Activated naive CD8-positive, alpha-beta T cell treated with anti-CD3 and anti-CD28 coated beads, Interleukin-2, amount 50 U/mL, for 24 hours (primary cell): ENCODE measurements at regions not wholly inside any gene's neighbourhood (a gene's known extent, or its start where the extent isn't known, plus 50 kb on each side); places are given as distances from the start of the nearest gene placed in this dataset.
"Not testable (repeated sequence)": the region's sequence is repeated elsewhere in the genome, so short reads cannot be mapped to it uniquely, and the experiment has no call there.

Source experiments
- ATAC-seq: fragments of 150-1000 bp; cut with Tn5 transposase; one replicate; pipeline ENCODE4 v1.10.0; 2021
- DNase-seq: peaks from one replicate; pipeline ENCODE4 v3.0.0; 2021
- H3K27ac Mint-ChIP-seq: one replicate; pipeline ENCODE4 v1.8.0; 2021; ENCODE audit warnings: mild to moderate bottlenecking, mixed read lengths
- H3K27me3 Mint-ChIP-seq: one replicate; pipeline ENCODE4 v1.8.0; 2021; ENCODE audit warnings: mixed read lengths
- H3K36me3 Mint-ChIP-seq: one replicate; pipeline ENCODE4 v1.8.0; 2021; ENCODE audit warnings: low read depth, mixed read lengths
- H3K4me1 Mint-ChIP-seq: one replicate; pipeline ENCODE4 v1.8.0; 2021; ENCODE audit warnings: mixed read lengths
- H3K4me3 Mint-ChIP-seq: one replicate; pipeline ENCODE4 v1.8.0; 2021; ENCODE audit warnings: mild to moderate bottlenecking, moderate library complexity, mixed read lengths
- H3K9me3 Mint-ChIP-seq: one replicate; pipeline ENCODE4 v1.8.0; 2021; ENCODE audit warnings: mixed read lengths

- Mint-ChIP-seq H3K27ac (no peak overlapping the region), H3K4me1 (no peaks in the 10 kb centered on the region), H3K36me3 (no peaks in the 10 kb centered on the region), H3K9me3 (peaks cover 4% of the 10 kb centered on the region), H3K4me3 (no peak overlapping the region), H3K27me3 (no peaks in the 10 kb centered on the region)
- no peak for ATAC-seq
- DNase-seq, result no peak
These were observed 126.2 kb upstream of the EYA4 start for GRCh38 chr6:133114973-133115372.

- DNase-seq (no peak), ATAC-seq (no peak)
- no peaks in the 10 kb centered on the region for H3K4me1 Mint-ChIP-seq
- no peaks in the 10 kb centered on the region for H3K36me3 Mint-ChIP-seq
- no peak overlapping the region for H3K4me3 Mint-ChIP-seq
- no peak overlapping the region for H3K27ac Mint-ChIP-seq
- peaks cover 4% of the 10 kb centered on the region for H3K9me3 Mint-ChIP-seq
- H3K27me3 Mint-ChIP-seq, result no peaks in the 10 kb centered on the region
These were observed 125.2 kb upstream of the EYA4 start for GRCh38 chr6:133115946-133116345.

GRCh38 chr6:133128191-133128590, 113.0 kb upstream of the EYA4 start:
- Mint-ChIP-seq H3K9me3 (no peaks in the 10 kb centered on the region), H3K27me3 (no peaks in the 10 kb centered on the region), H3K4me3 (no peak overlapping the region), H3K36me3 (no peaks in the 10 kb centered on the region), H3K27ac (no peak overlapping the region), H3K4me1 (no peaks in the 10 kb centered on the region)
- no peak for ATAC-seq
- no peak for DNase-seq

GRCh38 chr6:133129556-133129955, 111.6 kb upstream of the EYA4 start:
- H3K36me3 Mint-ChIP-seq, result no peaks in the 10 kb centered on the region
- no peaks in the 10 kb centered on the region for H3K9me3 Mint-ChIP-seq
- H3K27me3 Mint-ChIP-seq, result no peaks in the 10 kb centered on the region
- no peak for ATAC-seq
- H3K27ac Mint-ChIP-seq, result no peak overlapping the region
- H3K4me3 Mint-ChIP-seq, result no peak overlapping the region
- DNase-seq, result no peak
- H3K4me1 Mint-ChIP-seq, result no peaks in the 10 kb centered on the region

- ATAC-seq, result no peak
- H3K27ac Mint-ChIP-seq, result no peak overlapping the region
- no peak overlapping the region for H3K4me3 Mint-ChIP-seq
- H3K27me3 Mint-ChIP-seq, result no peaks in the 10 kb centered on the region
- no peaks in the 10 kb centered on the region for H3K4me1 Mint-ChIP-seq
- H3K9me3 Mint-ChIP-seq, result no peaks in the 10 kb centered on the region
- H3K36me3 Mint-ChIP-seq, result no peaks in the 10 kb centered on the region
- no peak for DNase-seq
These were observed 110.3 kb upstream of the EYA4 start for GRCh38 chr6:133130863-133131262.

- Mint-ChIP-seq H3K27ac (no peak overlapping the region), H3K9me3 (no peaks in the 10 kb centered on the region), H3K27me3 (no peaks in the 10 kb centered on the region), H3K4me3 (no peak overlapping the region), H3K36me3 (no peaks in the 10 kb centered on the region), H3K4me1 (no peaks in the 10 kb centered on the region)
- no peak for DNase-seq
- no peak for ATAC-seq
These were observed 109.3 kb upstream of the EYA4 start for GRCh38 chr6:133131621-133132465.

- no peak for DNase-seq
- Mint-ChIP-seq H3K4me3 (no peak overlapping the region), H3K36me3 (no peaks in the 10 kb centered on the region), H3K27ac (no peak overlapping the region), H3K9me3 (no peaks in the 10 kb centered on the region), H3K4me1 (no peaks in the 10 kb centered on the region), H3K27me3 (no peaks in the 10 kb centered on the region)
- no peak for ATAC-seq
These were observed 108.6 kb upstream of the EYA4 start for GRCh38 chr6:133132466-133132971.

- no peak overlapping the region for H3K4me3 Mint-ChIP-seq
- DNase-seq, result no peak
- H3K36me3 Mint-ChIP-seq, result no peaks in the 10 kb centered on the region
- no peaks in the 10 kb centered on the region for H3K4me1 Mint-ChIP-seq
- H3K9me3 Mint-ChIP-seq, result peaks cover 5% of the 10 kb centered on the region
- no peak overlapping the region for H3K27ac Mint-ChIP-seq
- no peaks in the 10 kb centered on the region for H3K27me3 Mint-ChIP-seq
- no peak for ATAC-seq
These were observed 104.8 kb upstream of the EYA4 start for GRCh38 chr6:133136177-133136880.

- H3K9me3 Mint-ChIP-seq, DNase-seq, H3K4me1 Mint-ChIP-seq, ATAC-seq, H3K4me3 Mint-ChIP-seq, H3K36me3 Mint-ChIP-seq, H3K27me3 Mint-ChIP-seq, H3K27ac Mint-ChIP-seq: not testable (repeated sequence)
These were observed 93.5 kb upstream of the EYA4 start for GRCh38 chr6:133147470-133148184.

GRCh38 chr6:133156689-133157088, 84.5 kb upstream of the EYA4 start:
- Mint-ChIP-seq H3K27me3 (no peaks in the 10 kb centered on the region), H3K9me3 (peaks cover 4% of the 10 kb centered on the region), H3K36me3 (no peaks in the 10 kb centered on the region), H3K4me1 (no peaks in the 10 kb centered on the region), H3K4me3 (no peak overlapping the region), H3K27ac (no peak overlapping the region)
- no peak for ATAC-seq
- DNase-seq, result no peak

GRCh38 chr6:133157995-133158394, 83.2 kb upstream of the EYA4 start:
- peaks cover under 1% of the 10 kb centered on the region for H3K9me3 Mint-ChIP-seq
- H3K27ac Mint-ChIP-seq, result no peak overlapping the region
- H3K27me3 Mint-ChIP-seq, result no peaks in the 10 kb centered on the region
- H3K4me1 Mint-ChIP-seq, result no peaks in the 10 kb centered on the region
- no peak for DNase-seq
- no peak for ATAC-seq
- H3K36me3 Mint-ChIP-seq, result no peaks in the 10 kb centered on the region
- no peak overlapping the region for H3K4me3 Mint-ChIP-seq

GRCh38 chr6:133159255-133159795, 81.8 kb upstream of the EYA4 start:
- ATAC-seq, result no peak
- Mint-ChIP-seq H3K4me1 (no peaks in the 10 kb centered on the region), H3K27me3 (no peaks in the 10 kb centered on the region), H3K4me3 (no peak overlapping the region), H3K36me3 (no peaks in the 10 kb centered on the region), H3K9me3 (no peaks in the 10 kb centered on the region), H3K27ac (no peak overlapping the region)
- DNase-seq, result no peak

GRCh38 chr6:133160536-133160935, 80.6 kb upstream of the EYA4 start:
- DNase-seq (no peak), ATAC-seq (no peak)
- H3K4me3 Mint-ChIP-seq, result no peak overlapping the region
- H3K9me3 Mint-ChIP-seq, result no peaks in the 10 kb centered on the region
- H3K27me3 Mint-ChIP-seq, result no peaks in the 10 kb centered on the region
- H3K36me3 Mint-ChIP-seq, result no peaks in the 10 kb centered on the region
- H3K4me1 Mint-ChIP-seq, result no peaks in the 10 kb centered on the region
- H3K27ac Mint-ChIP-seq, result no peak overlapping the region

- no peaks in the 10 kb centered on the region for H3K4me1 Mint-ChIP-seq
- ATAC-seq, result no peak
- no peak for DNase-seq
- H3K4me3 Mint-ChIP-seq, result no peak overlapping the region
- no peaks in the 10 kb centered on the region for H3K36me3 Mint-ChIP-seq
- H3K9me3 Mint-ChIP-seq, result no peaks in the 10 kb centered on the region
- no peak overlapping the region for H3K27ac Mint-ChIP-seq
- no peaks in the 10 kb centered on the region for H3K27me3 Mint-ChIP-seq
These were observed 75.9 kb upstream of the EYA4 start for GRCh38 chr6:133165235-133165634.
